Keratinocyte (primary cell): ENCODE measurements at regions not wholly inside any gene's neighbourhood (a gene's known extent, or its start where the extent isn't known, plus 50 kb on each side); places are given as distances from the start of the nearest gene placed in this dataset.

Source experiments
- CTCF ChIP-seq, 3 experiments: IDR thresholded peaks in 1 of 3; conservative IDR thresholded peaks in 1 of 3; optimal IDR thresholded peaks in 1 of 3; 2 replicates in 2 of 3; 3 replicates in 1 of 3; pipeline versions ENCODE3 to v1.5.1; 2011; ENCODE audit warnings: low read length in 3 of 3, mild to moderate bottlenecking in 3 of 3, moderate library complexity in 2 of 3, control low read depth in 1 of 3, inconsistent platforms in 1 of 3; ENCODE audit not compliant: insufficient read depth in 2 of 3; ENCODE audit errors: extremely low read depth in 1 of 3
- EZH2 ChIP-seq: IDR thresholded peaks from one replicate; pipeline ENCODE4 v1.6.1; 2012; ENCODE audit warnings: inconsistent platforms, mild to moderate bottlenecking, low read length, moderate library complexity

- TF ChIP-seq CTCF (optimal IDR thresholded peaks at IDR 0.05 in 1 of 3, IDR thresholded peaks at IDR 0.05 in 1 of 3, conservative IDR thresholded peaks at IDR 0.05 in 1 of 3; ENCODE audit: extremely low read depth in 1 of 3, insufficient read depth in 2 of 3, low read length in 3 of 3) (no peak), EZH2 (no peak)
These were observed 557.6 kb upstream of the MARCKS start for GRCh38 chr6:113299531-113299930.
